HG03159 (cell line): ENCODE measurements at regions not wholly inside any gene's neighbourhood (a gene's known extent, or its start where the extent isn't known, plus 50 kb on each side); places are given as distances from the start of the nearest gene placed in this dataset.

Experiments used
- ATAC-seq: cut with Tn5 transposase; IDR thresholded peaks from one replicate; pipeline ENCODE4 v1.9.1; 2021; ENCODE audit warnings: mild to moderate bottlenecking, moderate library complexity; ENCODE audit not compliant: unreplicated experiment

- ATAC-seq: no peak
Measured at GRCh38 chr2:207403141-207403540, 126.6 kb upstream of the CREB1 start.

- ATAC-seq: no peak
Measured at GRCh38 chr2:207403950-207404349, 125.8 kb upstream of the CREB1 start.

- ATAC-seq: no peak
Measured at GRCh38 chr2:207405150-207405549, 124.6 kb upstream of the CREB1 start.

- no peak for ATAC-seq
Measured at GRCh38 chr2:207408086-207408794, 121.5 kb upstream of the CREB1 start.

- no peak for ATAC-seq
Measured at GRCh38 chr2:207409517-207409916, 120.2 kb upstream of the CREB1 start.

- ATAC-seq: no peak
Measured at GRCh38 chr2:207412787-207413310, 116.9 kb upstream of the CREB1 start.

- ATAC-seq: no peak
Measured at GRCh38 chr2:207413376-207413907, 116.3 kb upstream of the CREB1 start.

- ATAC-seq: no peak
Measured at GRCh38 chr2:207416111-207416510, 113.7 kb upstream of the CREB1 start.

GRCh38 chr2:207416900-207417299 is 112.9 kb upstream of the CREB1 start:
- no peak for ATAC-seq

- no peak for ATAC-seq
Measured at GRCh38 chr2:207417301-207417718, 112.5 kb upstream of the CREB1 start.

- no peak for ATAC-seq
Measured at GRCh38 chr2:207418419-207418818, 111.3 kb upstream of the CREB1 start.

GRCh38 chr2:207419331-207419730 is 110.4 kb upstream of the CREB1 start:
- ATAC-seq: no peak

- ATAC-seq: no peak
Measured at GRCh38 chr2:207421671-207422070, 108.1 kb upstream of the CREB1 start.

- ATAC-seq: no peak
Measured at GRCh38 chr2:207422380-207422779, 107.4 kb upstream of the CREB1 start.

GRCh38 chr2:207423886-207424285 is 105.9 kb upstream of the CREB1 start:
- ATAC-seq: peak; percentile 86

GRCh38 chr2:207427986-207428385 is 101.8 kb upstream of the CREB1 start:
- ATAC-seq: no peak

GRCh38 chr2:207428573-207428972 is 101.2 kb upstream of the CREB1 start:
- no peak for ATAC-seq

- ATAC-seq: no peak
Measured at GRCh38 chr2:207432453-207432852, 97.3 kb upstream of the CREB1 start.

GRCh38 chr2:207434306-207434705 is 95.5 kb upstream of the CREB1 start:
- no peak for ATAC-seq

GRCh38 chr2:207434899-207435465 is 94.8 kb upstream of the CREB1 start:
- no peak for ATAC-seq

- no peak for ATAC-seq
Measured at GRCh38 chr2:207437136-207437523, 92.6 kb upstream of the CREB1 start.

- no peak for ATAC-seq
Measured at GRCh38 chr2:207437524-207438143, 92.1 kb upstream of the CREB1 start.
